ENCODE measurements at regions not wholly inside any gene's neighbourhood (a gene's known extent, or its start where the extent isn't known, plus 50 kb on each side); places are given as distances from the start of the nearest gene placed in this dataset.

DNA sequence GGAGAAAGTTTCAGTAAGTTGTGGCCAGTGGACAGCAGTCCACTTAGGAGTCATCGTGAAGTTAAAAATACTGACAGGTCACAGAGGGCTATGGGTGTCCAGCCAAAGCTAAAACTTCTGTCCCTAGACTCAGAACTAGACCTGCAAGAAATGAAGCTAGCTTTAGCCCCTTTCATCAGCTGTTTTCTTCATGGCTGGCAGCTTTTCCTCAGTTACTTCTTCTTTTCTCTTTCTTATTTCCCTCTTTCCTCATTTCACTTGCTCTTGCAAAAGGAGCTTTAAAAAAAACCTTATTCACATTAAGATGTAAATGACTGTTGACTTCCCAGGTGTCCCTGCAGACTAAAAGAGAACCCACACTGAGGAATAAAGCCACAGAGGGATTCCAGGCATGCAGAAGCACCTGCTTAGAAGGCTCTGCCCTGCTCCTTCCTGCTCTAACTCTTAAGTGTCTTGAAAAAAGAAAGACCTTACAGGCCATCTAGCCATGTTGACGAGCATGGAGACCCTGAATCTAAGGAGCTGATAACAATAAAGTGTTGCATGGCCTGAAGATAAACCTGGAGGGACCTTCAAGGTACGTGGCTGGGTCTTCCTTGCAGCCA lies 69.7 kb upstream of the CCND2 start:
- TF ChIP-seq POLR2A (IDR thresholded peaks at IDR 0.05; ENCODE audit: low read length) (no peak), GATA1 (IDR thresholded peaks at IDR 0.05; ENCODE audit: low read depth, low read length) (no peak)

Measured in erythroblast (primary cell).